GM12878 (cell line): ENCODE measurements at regions not wholly inside any gene's neighbourhood (a gene's known extent, or its start where the extent isn't known, plus 50 kb on each side); places are given as distances from the start of the nearest gene placed in this dataset.

ENCODE experiments used
- ATAC-seq: fragments of 200-7000 bp; cut with Tn5 transposase; 3 replicates; pipeline ENCODE4 v1.9.1; 2020; ENCODE audit warnings: mild to moderate bottlenecking, moderate library complexity
- BruUV-seq: library from RNA; stranded (reverse); fragments of 400-500 nt; replicated peaks from 2 replicates; lab custom pipeline; 2021; lab: Mats Ljungman, UMichigan
- CTCF ChIA-PET: fragments of 300-600 bp; sonication (Branson Sonifier 250); formaldehyde crosslinking; extraction: SDS; loops from one replicate; lab custom pipeline; 2021; ENCODE audit warnings: inconsistent platforms; lab: Yijun Ruan, JAX
- POLR2A ChIA-PET: fragments of 350-600 bp; formaldehyde crosslinking; extraction: SDS; loops from one replicate; lab custom pipeline; 2021; ENCODE audit warnings: inconsistent platforms; lab: Charles Lee
- RAD21 ChIA-PET: fragments of 300-600 bp; sonication (Branson Sonifier 250); formaldehyde crosslinking; loops from one replicate; lab custom pipeline; 2023; ENCODE audit warnings: antibody characterized with exemption; ENCODE audit not compliant: unreplicated experiment; lab: Charles Lee
- SMC1A ChIA-PET: fragments of 300-600 bp; sonication (Branson Sonifier 250); formaldehyde crosslinking; loops from one replicate; lab custom pipeline; 2023; ENCODE audit not compliant: unreplicated experiment, uncharacterized antibody; lab: Charles Lee
- DNase-seq: peaks from one replicate; pipeline ENCODE4 v3.0.0-alpha.2; 2011; ENCODE audit warnings: low read depth, low spot score
- FAIRE-seq: peaks from 3 replicates; lab custom pipeline; 2011; peaks lifted over from hg19 to GRCh38; lab: Jason Lieb, UNC
- H2AFZ ChIP-seq: 2 replicates; pipeline ENCODE4 v1.6.0; 2011; ENCODE audit warnings: low read depth, low read length, control low read depth; ENCODE audit not compliant: control insufficient read depth
- H3K27ac ChIP-seq: 2 replicates; pipeline ENCODE4 v1.5.1; 2011; ENCODE audit warnings: control low read depth; ENCODE audit not compliant: control insufficient read depth, insufficient read depth
- H3K27me3 ChIP-seq, 2 experiments: replicated peaks in 1 of 2; 2 replicates each; pipeline versions ENCODE4 v1.6.0 to v1.6.1; 2011; ENCODE audit warnings: low read length in 1 of 2; ENCODE audit not compliant: control insufficient read depth in 2 of 2, insufficient read depth in 2 of 2
- H3K36me3 ChIP-seq, 2 experiments: 2 replicates each; pipeline ENCODE4 v1.5.1; 2011; ENCODE audit warnings: low read length in 1 of 2; ENCODE audit not compliant: control insufficient read depth in 2 of 2, insufficient read depth in 2 of 2
- H3K4me1 ChIP-seq: 2 replicates; pipeline ENCODE4 v1.6.1; 2011; ENCODE audit warnings: mild to moderate bottlenecking, low read length, moderate library complexity, mixed read lengths; ENCODE audit not compliant: control insufficient read depth, insufficient read depth
- H3K4me2 ChIP-seq: 2 replicates; pipeline ENCODE4 v1.6.0; 2011; ENCODE audit warnings: control low read depth; ENCODE audit not compliant: control insufficient read depth, insufficient read depth
- H3K4me3 ChIP-seq: fragments of 200-600 bp; sonication (generic); 2 replicates; pipeline ENCODE4 v1.5.1; 2016
- H3K79me2 ChIP-seq: 2 replicates; pipeline ENCODE4 v1.6.0; 2011; ENCODE audit warnings: low read length; ENCODE audit not compliant: control insufficient read depth, insufficient read depth
- H3K9ac ChIP-seq: 2 replicates; pipeline ENCODE4 v1.8.0; 2011; ENCODE audit warnings: low read length, control low read depth, mixed read lengths; ENCODE audit not compliant: control insufficient read depth, insufficient read depth
- H3K9me3 ChIP-seq: replicated peaks from 3 replicates; pipeline ENCODE4 v1.5.1; 2011; ENCODE audit warnings: mild to moderate bottlenecking, low read length; ENCODE audit not compliant: control insufficient read depth, insufficient read depth
- H4K20me1 ChIP-seq: 2 replicates; pipeline ENCODE4 v1.6.0; 2011; ENCODE audit not compliant: control insufficient read depth, insufficient read depth
- BMI1 ChIP-seq: fragments of 450-650 bp; IDR thresholded peaks from 2 replicates; pipeline ENCODE4 v1.6.1; 2016; ENCODE audit warnings: mild to moderate bottlenecking, moderate library complexity, borderline replicate concordance
- CBX5 ChIP-seq: sonication (generic); IDR thresholded peaks from 2 replicates; pipeline ENCODE4 v1.6.1; 2016; ENCODE audit warnings: low read depth, moderate library complexity, mild to moderate bottlenecking, inconsistent platforms
- CEBPZ ChIP-seq: fragments of 150-350 bp; IDR thresholded peaks from 2 replicates; pipeline ENCODE4 v1.6.1; 2016; ENCODE audit warnings: low read depth, low read length
- EZH2 ChIP-seq: IDR thresholded peaks from 2 replicates; pipeline ENCODE4 v1.6.1; 2012; ENCODE audit warnings: low read depth, mild to moderate bottlenecking, control low read depth, inconsistent platforms, low read length, borderline replicate concordance; ENCODE audit not compliant: control insufficient read depth
- POLR2AphosphoS2 ChIP-seq: IDR thresholded peaks from 2 replicates; pipeline ENCODE4 v1.6.1; 2011; ENCODE audit warnings: low read depth, mild to moderate bottlenecking, low read length, improper control_type of control experiment, moderate library complexity
- SUPT20H ChIP-seq: IDR thresholded peaks from 2 replicates; pipeline ENCODE4 v1.6.1; 2011; ENCODE audit warnings: low read depth, mild to moderate bottlenecking, low read length, moderate library complexity, borderline replicate concordance; ENCODE audit not compliant: control insufficient read depth
- WRNIP1 ChIP-seq: IDR thresholded peaks from 2 replicates; pipeline ENCODE4 v1.6.1; 2011; ENCODE audit warnings: low read depth, low read length, improper control_type of control experiment, borderline replicate concordance
- WGBS: methylation state at CpG from one replicate; pipeline ENCODE4 v1.1.6; 2016; ENCODE audit warnings: low lambda C conversion rate; ENCODE audit not compliant: insufficient replicate concordance, insufficient coverage; ENCODE audit errors: missing lambda C conversion rate; 5-methylcytosine and 5-hydroxymethylcytosine counted together
- in situ Hi-C: fragments of 300-500 bp; cut with MboI; formaldehyde crosslinking; loops from 9 replicates; pipeline ENCODE4 v1.14.3; 2018; ENCODE audit warnings: mixed read lengths
- intact Hi-C: fragments of 100-400 bp; cut with micrococcal nuclease; formaldehyde crosslinking; loops from one replicate; pipeline ENCODE4 v1.14.2; 2022; ENCODE audit not compliant: unreplicated experiment

DNA sequence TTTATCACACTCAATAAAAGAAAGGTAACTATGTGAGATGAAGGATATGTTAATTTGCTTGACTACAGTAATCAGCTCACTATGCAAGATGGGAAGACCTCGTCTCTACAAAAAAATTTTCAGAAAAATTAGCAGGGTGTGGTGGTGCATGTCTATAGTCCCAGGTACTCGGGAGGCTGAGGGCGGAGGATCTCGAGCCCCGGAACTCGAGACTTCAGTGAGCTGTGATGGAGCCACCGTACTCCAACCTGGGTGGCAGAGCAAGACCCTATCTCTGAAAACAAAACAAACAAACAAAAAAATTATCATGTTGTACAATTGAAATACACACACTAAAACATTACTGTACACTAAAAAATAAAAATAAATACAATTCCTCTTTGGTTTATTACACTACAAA is 376.7 kb upstream of the KLHL1 start:
- POLR2A ChIA-PET, result no interaction called here
- no peak for ATAC-seq
- H3K79me2 ChIP-seq, result no peaks in the 10 kb centered on the region
- H3K27me3 ChIP-seq, result no peaks in the 10 kb centered on the region
- CTCF ChIA-PET, result no interaction called here
- no TSS peak for BruUV-seq
- no peak overlapping the region for H2AFZ ChIP-seq
- no peaks in the 10 kb centered on the region for H4K20me1 ChIP-seq
- no peak overlapping the region for H3K9ac ChIP-seq
- intact Hi-C loops (no loop called here), in situ Hi-C loops (no loop called here)
- no peaks in the 10 kb centered on the region for H3K36me3 ChIP-seq
- SMC1A ChIA-PET, result no interaction called here
- no peak for FAIRE-seq
- no peak overlapping the region for H3K27ac ChIP-seq
- no peak for DNase-seq
- TF ChIP-seq CEBPZ (no peak), POLR2AphosphoS2 (no peak), WRNIP1 (no peak), EZH2 (no peak), CBX5 (no peak), SUPT20H (no peak), BMI1 (no peak)
- no peak overlapping the region for H3K4me2 ChIP-seq
- H3K4me1 ChIP-seq, result no peaks in the 10 kb centered on the region
- RAD21 ChIA-PET, result no interaction called here
- H3K4me3 ChIP-seq, result no peak overlapping the region
- no peaks in the 10 kb centered on the region for H3K9me3 ChIP-seq
- WGBS, result 43% methylated on average over 7 of the region's 7 CpGs
